ENCODE measurements at regions not wholly inside any gene's neighbourhood (a gene's known extent, or its start where the extent isn't known, plus 50 kb on each side); places are given as distances from the start of the nearest gene placed in this dataset.

GRCh38 chr3:89577637-89578530, 470.5 kb downstream of the EPHA3 start:
- Histone ChIP-seq H3K4me1 (no peaks in the 10 kb centered on the region), H3K4me3 (no peak overlapping the region), H3K4me2 (no peak overlapping the region), H3K27ac (no peak overlapping the region), H3K9me3 (no peaks in the 10 kb centered on the region)
- ChIA-PET CTCF (interaction anchor here (0.8 kb wide), 1 partner anchor 18 kb away, joined by 3 read pairs; no protein-coding TSS in a partner anchor), POLR2A (no interaction called here)
- no peak for TF ChIP-seq E2F6 (IDR thresholded peaks at IDR 0.05; ENCODE audit: borderline replicate concordance, low read depth)
- no peak for TF ChIP-seq POLR2AphosphoS2 (conservative IDR thresholded peaks at IDR 0.05; ENCODE audit: low read length)
- TF ChIP-seq SMC3 (IDR thresholded peaks at IDR 0.05) = no peak
- TF ChIP-seq ZSCAN20 (CRISPR knock-in tag; IDR thresholded peaks at IDR 0.05) = no peak
- no peak for TF ChIP-seq JUNB (IDR thresholded peaks at IDR 0.05)
- TF ChIP-seq BHLHE40 (IDR thresholded peaks at IDR 0.05; ENCODE audit: low read depth, low read length) = no peak
- TF ChIP-seq ESRRA (IDR thresholded peaks at IDR 0.05; ENCODE audit: borderline replicate concordance, low read length) = no peak
- TF ChIP-seq MAX (IDR thresholded peaks at IDR 0.05) = no peak
- TF ChIP-seq NR3C1 (IDR thresholded peaks at IDR 0.05) = no peak
- no peak for TF ChIP-seq MAZ (IDR thresholded peaks at IDR 0.05; ENCODE audit: borderline replicate concordance, low read depth, low read length)
- no peak for TF ChIP-seq REST (IDR thresholded peaks at IDR 0.05)
- TF ChIP-seq HMGXB4 (CRISPR knock-in tag; IDR thresholded peaks at IDR 0.05; ENCODE audit: borderline replicate concordance) = no peak
- no peak for TF ChIP-seq RNF2 (IDR thresholded peaks at IDR 0.05; ENCODE audit: borderline replicate concordance, low read depth)
- no peak for TF ChIP-seq MYC (IDR thresholded peaks at IDR 0.05; ENCODE audit: borderline replicate concordance, low read length)
- no peak for TF ChIP-seq MAFK (IDR thresholded peaks at IDR 0.05; ENCODE audit: partially characterized antibody)
- no peak for TF ChIP-seq EHF (CRISPR knock-in tag; IDR thresholded peaks at IDR 0.05)
- TF ChIP-seq CHD4 (IDR thresholded peaks at IDR 0.05; ENCODE audit: borderline replicate concordance) = no peak
- TF ChIP-seq HDAC2 (IDR thresholded peaks at IDR 0.05) = no peak
- FAIRE-seq (no peak), DNase-seq (ENCODE audit: low read depth in 1 of 2, low spot score in 1 of 2) (no peak), ATAC-seq (no peak)
- WGBS (ENCODE audit: missing lambda C conversion rate) = 5% methylated on average over 8 of the region's 8 CpGs

- Histone ChIP-seq H3K4me1 (no peaks in the 10 kb centered on the region), H3K4me2 (no peak overlapping the region), H3K27ac (no peak overlapping the region), H3K4me3 (no peak overlapping the region), H3K9me3 (no peaks in the 10 kb centered on the region)
- POLR2A ChIA-PET = no interaction called here
- ATAC-seq = no peak
- CTCF ChIA-PET = no interaction called here
- DNase-seq (ENCODE audit: low read depth in 1 of 2, low spot score in 1 of 2) = no peak
- no peak for FAIRE-seq
- 0% methylated on average over 3 of the region's 3 CpGs for WGBS (ENCODE audit: missing lambda C conversion rate)
- TF ChIP-seq RARB (CRISPR knock-in tag; IDR thresholded peaks at IDR 0.05) = no peak
Observed at GRCh38 chr3:89580859-89581258, 473.4 kb downstream of the EPHA3 start.
